Loucy (cell line): ENCODE measurements at regions not wholly inside any gene's neighbourhood (a gene's known extent, or its start where the extent isn't known, plus 50 kb on each side); places are given as distances from the start of the nearest gene placed in this dataset.

ENCODE experiments used
- H2AFZ ChIP-seq: fragments of 200-600 bp; sonication (generic); 2 replicates; pipeline ENCODE4 v1.6.0; 2016; ENCODE audit warnings: antibody characterized with exemption, mild to moderate bottlenecking, low read length, moderate library complexity
- H3F3A ChIP-seq: fragments of 200-600 bp; 2 replicates; pipeline ENCODE4 v1.6.0; 2016; ENCODE audit warnings: antibody characterized with exemption, low read depth, mild to moderate bottlenecking
- H3K27me3 ChIP-seq: fragments of 200-600 bp; sonication (generic); 2 replicates; pipeline ENCODE4 v1.6.1; 2014; ENCODE audit warnings: low read length, mild to moderate bottlenecking; ENCODE audit not compliant: insufficient read depth, poor library complexity, severe bottlenecking
- H3K36me3 ChIP-seq: fragments of 200-600 bp; sonication (generic); 2 replicates; pipeline ENCODE4 v1.6.1; 2016; ENCODE audit warnings: low read length; ENCODE audit not compliant: insufficient read depth
- H3K4me1 ChIP-seq: fragments of 200-600 bp; sonication (generic); 2 replicates; pipeline ENCODE4 v1.5.1; 2014; ENCODE audit warnings: low read length, mild to moderate bottlenecking; ENCODE audit not compliant: insufficient read depth, poor library complexity, severe bottlenecking
- H3K4me2 ChIP-seq: fragments of 200-600 bp; sonication (generic); 2 replicates; pipeline ENCODE4 v1.6.0; 2014; ENCODE audit warnings: antibody characterized with exemption, low read length, low read depth, mild to moderate bottlenecking; ENCODE audit not compliant: poor library complexity, severe bottlenecking
- H3K4me3 ChIP-seq: fragments of 200-600 bp; sonication (generic); 2 replicates; pipeline ENCODE4 v1.5.1; 2014; ENCODE audit warnings: low read length, mild to moderate bottlenecking, mixed read lengths; ENCODE audit not compliant: poor library complexity, severe bottlenecking
- H3K79me2 ChIP-seq: fragments of 200-600 bp; sonication (generic); 2 replicates; pipeline ENCODE4 v1.6.1; 2014; ENCODE audit warnings: low read length; ENCODE audit not compliant: insufficient read depth
- H3K9ac ChIP-seq: fragments of 200-600 bp; sonication (generic); 2 replicates; pipeline ENCODE4 v1.6.0; 2014; ENCODE audit warnings: mild to moderate bottlenecking, low read depth, low read length, moderate library complexity; ENCODE audit not compliant: poor library complexity, severe bottlenecking
- H3K9me2 ChIP-seq: fragments of 200-600 bp; sonication (generic); replicated peaks from 2 replicates; pipeline ENCODE4 v1.6.1; 2016; ENCODE audit warnings: low read depth, low read length, mixed read lengths
- H3K9me3 ChIP-seq: fragments of 200-600 bp; sonication (generic); 2 replicates; pipeline ENCODE4 v1.6.1; 2014; ENCODE audit warnings: mild to moderate bottlenecking, antibody characterized with exemption, low read length, low read depth; ENCODE audit not compliant: insufficient read depth
- H4K20me1 ChIP-seq: fragments of 200-600 bp; sonication (generic); 2 replicates; pipeline ENCODE4 v1.6.0; 2014; ENCODE audit warnings: antibody characterized with exemption, low read length, mild to moderate bottlenecking; ENCODE audit not compliant: insufficient read depth, poor library complexity, severe bottlenecking
- EZH2phosphoT487 ChIP-seq: fragments of 200-600 bp; IDR thresholded peaks from 2 replicates; pipeline ENCODE4 v1.6.1; 2018; ENCODE audit warnings: antibody characterized with exemption, mild to moderate bottlenecking, moderate library complexity, borderline replicate concordance
- TF ChIP-seq, protein P1 (sequence below): fragments of 200-600 bp; sonication (generic); conservative IDR thresholded peaks from 2 replicates; pipeline ENCODE4 v1.5.1; 2014; ENCODE audit warnings: mild to moderate bottlenecking, antibody characterized with exemption, low read length

DNA sequence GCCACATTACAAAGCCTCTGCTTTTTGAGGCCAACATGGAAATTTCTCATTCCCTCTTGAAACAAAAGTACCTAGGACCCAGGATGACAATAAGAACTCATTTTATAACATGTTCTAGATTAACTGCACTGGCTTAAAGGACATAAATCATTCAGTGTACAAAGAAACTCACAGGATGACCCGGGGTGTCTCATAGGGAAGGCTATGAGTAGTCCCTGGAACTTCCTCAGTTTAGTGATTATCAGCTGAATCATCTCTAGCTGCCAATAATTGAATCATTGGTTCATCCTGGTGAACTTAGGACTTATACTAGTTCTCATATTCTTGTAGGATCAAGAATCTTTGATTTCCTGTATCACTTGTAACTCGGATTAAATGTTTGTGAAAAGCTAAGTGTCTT, 95.8 kb upstream of the WDR1 start:
- no peaks in the 10 kb centered on the region for H4K20me1 ChIP-seq
- H3F3A ChIP-seq, result no peaks in the 10 kb centered on the region
- H3K9me3 ChIP-seq, result no peaks in the 10 kb centered on the region
- no peaks in the 10 kb centered on the region for H3K79me2 ChIP-seq
- no peak overlapping the region for H3K9ac ChIP-seq
- TF ChIP-seq, protein P1, sequence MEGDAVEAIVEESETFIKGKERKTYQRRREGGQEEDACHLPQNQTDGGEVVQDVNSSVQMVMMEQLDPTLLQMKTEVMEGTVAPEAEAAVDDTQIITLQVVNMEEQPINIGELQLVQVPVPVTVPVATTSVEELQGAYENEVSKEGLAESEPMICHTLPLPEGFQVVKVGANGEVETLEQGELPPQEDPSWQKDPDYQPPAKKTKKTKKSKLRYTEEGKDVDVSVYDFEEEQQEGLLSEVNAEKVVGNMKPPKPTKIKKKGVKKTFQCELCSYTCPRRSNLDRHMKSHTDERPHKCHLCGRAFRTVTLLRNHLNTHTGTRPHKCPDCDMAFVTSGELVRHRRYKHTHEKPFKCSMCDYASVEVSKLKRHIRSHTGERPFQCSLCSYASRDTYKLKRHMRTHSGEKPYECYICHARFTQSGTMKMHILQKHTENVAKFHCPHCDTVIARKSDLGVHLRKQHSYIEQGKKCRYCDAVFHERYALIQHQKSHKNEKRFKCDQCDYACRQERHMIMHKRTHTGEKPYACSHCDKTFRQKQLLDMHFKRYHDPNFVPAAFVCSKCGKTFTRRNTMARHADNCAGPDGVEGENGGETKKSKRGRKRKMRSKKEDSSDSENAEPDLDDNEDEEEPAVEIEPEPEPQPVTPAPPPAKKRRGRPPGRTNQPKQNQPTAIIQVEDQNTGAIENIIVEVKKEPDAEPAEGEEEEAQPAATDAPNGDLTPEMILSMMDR, result no peak
- no peak for TF ChIP-seq EZH2phosphoT487
- H2AFZ ChIP-seq, result no peak overlapping the region
- no peak overlapping the region for H3K4me2 ChIP-seq
- H3K4me3 ChIP-seq, result no peak overlapping the region
- H3K9me2 ChIP-seq, result no peaks in the 10 kb centered on the region
- H3K27me3 ChIP-seq, result no peaks in the 10 kb centered on the region
- no peaks in the 10 kb centered on the region for H3K36me3 ChIP-seq
- H3K4me1 ChIP-seq, result no peaks in the 10 kb centered on the region

DNA sequence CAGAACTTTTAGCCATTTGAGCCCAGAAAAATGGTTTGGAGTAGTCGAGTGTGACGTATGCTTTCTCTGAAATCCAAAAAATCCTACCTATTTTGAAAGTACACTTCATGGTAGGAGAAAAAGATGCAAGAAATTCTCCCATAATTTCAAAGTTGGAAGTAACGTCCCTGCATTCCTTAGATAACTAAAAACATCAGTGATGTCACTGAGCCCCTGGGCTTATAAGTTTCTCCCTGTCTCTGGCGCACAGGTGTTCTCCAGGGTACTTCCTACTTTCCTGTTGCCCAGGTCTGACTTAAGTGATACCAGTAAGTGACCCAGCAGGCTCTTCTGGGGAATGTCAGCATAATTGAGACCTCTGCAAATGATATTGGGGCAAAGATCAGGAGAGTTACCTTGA, 90.5 kb upstream of the WDR1 start:
- Histone ChIP-seq H3K27me3 (no peaks in the 10 kb centered on the region), H3K4me1 (no peaks in the 10 kb centered on the region), H3F3A (no peaks in the 10 kb centered on the region), H3K4me3 (no peak overlapping the region), H3K36me3 (no peaks in the 10 kb centered on the region), H4K20me1 (no peaks in the 10 kb centered on the region), H3K4me2 (no peak overlapping the region), H3K9ac (no peak overlapping the region), H2AFZ (no peak overlapping the region), H3K79me2 (no peaks in the 10 kb centered on the region), H3K9me3 (no peaks in the 10 kb centered on the region), H3K9me2 (no peaks in the 10 kb centered on the region)
- TF ChIP-seq EZH2phosphoT487, result no peak
- TF ChIP-seq, protein P1, result no peak

DNA sequence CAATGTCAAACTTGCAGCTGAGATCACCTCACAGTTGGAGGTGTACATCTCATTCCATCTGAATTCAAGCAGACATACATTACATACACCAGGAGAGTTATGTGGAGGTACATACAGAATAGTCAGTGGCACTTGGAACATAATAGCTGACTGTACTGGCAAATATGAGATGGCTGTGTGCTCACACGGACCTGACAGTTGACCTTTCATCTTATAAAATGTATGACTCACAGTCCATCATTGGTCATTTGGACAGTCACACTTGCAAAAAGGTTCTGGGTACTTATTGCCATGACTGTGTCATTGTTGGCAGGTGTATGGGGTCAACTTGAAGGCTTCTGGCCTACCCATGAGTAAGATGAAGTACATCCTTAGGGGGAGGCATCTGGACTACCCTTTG, 88.6 kb upstream of the WDR1 start:
- Histone ChIP-seq H3K36me3 (no peaks in the 10 kb centered on the region), H3K9me2 (no peaks in the 10 kb centered on the region), H3K9me3 (no peaks in the 10 kb centered on the region), H3K4me1 (no peaks in the 10 kb centered on the region), H3K4me2 (no peak overlapping the region), H3F3A (no peaks in the 10 kb centered on the region), H3K9ac (no peak overlapping the region), H3K79me2 (no peaks in the 10 kb centered on the region), H3K27me3 (no peaks in the 10 kb centered on the region), H2AFZ (no peak overlapping the region), H3K4me3 (no peak overlapping the region), H4K20me1 (no peaks in the 10 kb centered on the region)
- TF ChIP-seq, protein P1, result no peak
- no peak for TF ChIP-seq EZH2phosphoT487
